HUES64 (cell line): ENCODE measurements at regions not wholly inside any gene's neighbourhood (a gene's known extent, or its start where the extent isn't known, plus 50 kb on each side); places are given as distances from the start of the nearest gene placed in this dataset.

ENCODE experiments used
- H3K27ac ChIP-seq: 2 replicates; pipeline ENCODE4 v1.7.0; 2013; ENCODE audit warnings: low read depth, low read length, inconsistent platforms
- H3K27me3 ChIP-seq: 2 replicates; pipeline ENCODE4 v1.6.1; 2013; ENCODE audit warnings: mild to moderate bottlenecking, low read length; ENCODE audit not compliant: insufficient read depth
- H3K36me3 ChIP-seq: 2 replicates; pipeline ENCODE4 v1.6.1; 2013; ENCODE audit warnings: mild to moderate bottlenecking, low read length; ENCODE audit not compliant: insufficient read depth
- H3K4me1 ChIP-seq: 2 replicates; pipeline ENCODE4 v1.6.1; 2013; ENCODE audit warnings: mild to moderate bottlenecking, low read length, moderate library complexity; ENCODE audit not compliant: insufficient read depth
- H3K4me3 ChIP-seq: 2 replicates; pipeline ENCODE4 v1.5.1; 2013; ENCODE audit warnings: mild to moderate bottlenecking, low read length, moderate library complexity
- H3K9ac ChIP-seq: 2 replicates; pipeline ENCODE4 v1.6.1; 2013; ENCODE audit warnings: mild to moderate bottlenecking, low read depth, low read length
- H3K9me3 ChIP-seq: 2 replicates; pipeline ENCODE4 v1.6.1; 2013; ENCODE audit warnings: low read depth, low read length; ENCODE audit not compliant: insufficient read depth
- WGBS: fragments of 150-250, 120-280 bp; methylation state at CpG from one replicate; pipeline ENCODE4 v1.1.7; 2013; ENCODE audit warnings: missing lambda C conversion rate; 5-methylcytosine and 5-hydroxymethylcytosine counted together

DNA sequence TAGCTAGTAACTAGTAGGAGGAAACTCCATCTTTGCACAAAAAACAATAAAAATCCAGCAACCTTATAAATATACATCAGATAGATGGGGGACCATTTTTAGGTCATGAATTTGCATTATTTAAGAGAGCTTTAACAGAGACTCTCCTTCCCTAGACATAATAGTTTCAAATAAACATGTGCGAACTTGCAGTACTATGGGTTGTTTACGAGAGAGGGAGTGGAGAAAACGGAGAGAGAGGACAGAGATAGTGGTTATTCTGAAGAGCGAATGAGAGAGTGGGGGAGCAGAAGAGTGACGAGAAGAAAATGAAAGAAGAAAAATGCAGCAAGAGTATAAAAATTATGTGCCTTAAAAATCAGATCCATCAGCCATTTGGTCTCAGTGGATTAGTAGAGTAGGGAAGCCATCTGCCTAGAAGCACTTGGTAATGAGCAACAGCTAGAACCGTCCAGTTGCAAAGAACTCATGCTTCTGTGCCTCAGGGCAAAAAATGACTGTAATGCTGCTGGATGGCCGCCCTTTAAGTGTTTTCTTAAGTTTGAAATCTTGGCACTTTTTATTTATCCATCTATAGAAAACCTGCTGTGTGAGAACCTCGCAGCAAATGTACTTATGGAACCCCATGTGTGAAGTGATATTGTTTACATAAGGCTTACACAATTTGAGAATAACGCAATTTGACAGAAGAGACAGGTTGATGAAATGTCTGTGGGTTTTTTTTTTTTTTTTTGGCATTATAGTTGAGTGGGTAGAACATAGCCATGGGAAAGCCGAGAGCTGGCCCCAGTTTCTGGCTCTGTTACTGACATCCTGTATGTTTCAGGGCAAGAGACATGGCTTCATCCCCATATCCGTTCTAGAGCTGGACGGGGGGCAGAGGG lies 95.6 kb upstream of the ZNF608 start:
- no peak overlapping the region for H3K27ac ChIP-seq
- H3K9ac ChIP-seq, result no peak overlapping the region
- peaks cover under 1% of the 10 kb centered on the region; the same call in 1 of the 2 replicates for H3K9me3 ChIP-seq
- H3K36me3 ChIP-seq, result no peaks in the 10 kb centered on the region
- H3K27me3 ChIP-seq, result no peaks in the 10 kb centered on the region
- no peaks in the 10 kb centered on the region for H3K4me1 ChIP-seq
- WGBS, result 92% methylated on average over 12 of the region's 12 CpGs
- H3K4me3 ChIP-seq, result no peak overlapping the region

DNA sequence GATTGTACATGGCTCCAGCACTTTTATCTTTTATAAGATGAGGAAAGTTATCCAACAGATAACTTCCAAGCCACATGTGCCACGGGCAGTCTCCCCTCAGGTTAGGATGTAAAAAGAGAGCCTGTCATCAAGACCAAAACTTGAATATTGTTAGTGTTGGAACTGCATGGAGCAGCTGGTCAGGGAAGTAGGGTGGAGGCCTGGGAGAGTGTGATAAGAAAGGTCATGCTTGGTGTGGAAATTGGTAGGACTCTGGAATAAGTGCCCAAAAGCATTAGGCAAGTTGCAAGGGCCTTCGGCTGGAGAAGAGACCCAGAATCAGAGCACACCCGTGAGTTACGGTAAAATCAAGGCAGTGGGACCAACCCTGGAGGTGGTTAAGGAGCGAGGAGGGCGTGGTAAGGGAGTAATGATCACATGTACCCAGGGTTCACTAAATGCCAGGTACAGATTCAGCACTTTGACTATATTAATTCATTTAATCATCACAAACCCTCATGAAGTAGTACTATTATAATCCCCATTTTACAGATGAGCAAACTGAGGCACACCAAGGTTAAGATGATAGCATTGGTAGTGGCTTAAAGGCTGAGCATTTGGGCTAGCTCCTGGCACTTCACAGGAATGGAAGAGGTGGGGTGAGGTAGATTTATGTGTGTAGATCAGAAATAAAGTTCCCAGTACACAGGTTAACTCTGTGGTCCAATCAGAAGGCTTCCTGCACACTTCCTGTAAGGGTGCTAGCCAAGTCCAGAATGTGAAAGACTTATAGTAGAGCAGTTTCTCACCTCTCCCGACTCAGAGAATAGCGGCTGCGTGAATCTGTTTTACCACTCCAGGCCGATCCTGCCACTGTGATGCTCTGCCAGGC lies 96.5 kb upstream of the ZNF608 start:
- H3K9ac ChIP-seq, result no peak overlapping the region
- no peaks in the 10 kb centered on the region for H3K27me3 ChIP-seq
- H3K36me3 ChIP-seq, result no peaks in the 10 kb centered on the region
- no peaks in the 10 kb centered on the region for H3K9me3 ChIP-seq
- 97% methylated on average over 10 of the region's 10 CpGs for whole genome bisulfite sequencing
- no peak overlapping the region for H3K27ac ChIP-seq
- no peak overlapping the region for H3K4me3 ChIP-seq
- H3K4me1 ChIP-seq, result no peaks in the 10 kb centered on the region

DNA sequence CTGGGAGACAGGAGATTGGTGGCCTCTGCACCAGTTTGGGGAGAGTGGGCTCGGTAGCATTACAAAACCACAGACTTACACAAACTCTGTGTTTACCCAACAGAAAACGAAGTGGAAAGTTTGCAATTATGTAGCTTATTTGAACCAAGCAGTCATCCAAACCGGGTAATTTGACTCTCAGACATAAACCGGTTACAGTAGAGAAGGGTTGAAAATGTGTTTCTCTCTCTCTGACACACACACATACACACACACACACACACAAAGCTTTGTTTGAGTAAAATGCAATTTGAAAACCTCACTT lies 97.1 kb upstream of the ZNF608 start:
- Histone ChIP-seq H3K4me1 (no peaks in the 10 kb centered on the region), H3K27ac (no peak overlapping the region), H3K9ac (no peak overlapping the region), H3K27me3 (no peaks in the 10 kb centered on the region), H3K36me3 (no peaks in the 10 kb centered on the region), H3K4me3 (no peak overlapping the region), H3K9me3 (no peaks in the 10 kb centered on the region)
- WGBS, result 87% methylated on average over 3 of the region's 4 CpGs

DNA sequence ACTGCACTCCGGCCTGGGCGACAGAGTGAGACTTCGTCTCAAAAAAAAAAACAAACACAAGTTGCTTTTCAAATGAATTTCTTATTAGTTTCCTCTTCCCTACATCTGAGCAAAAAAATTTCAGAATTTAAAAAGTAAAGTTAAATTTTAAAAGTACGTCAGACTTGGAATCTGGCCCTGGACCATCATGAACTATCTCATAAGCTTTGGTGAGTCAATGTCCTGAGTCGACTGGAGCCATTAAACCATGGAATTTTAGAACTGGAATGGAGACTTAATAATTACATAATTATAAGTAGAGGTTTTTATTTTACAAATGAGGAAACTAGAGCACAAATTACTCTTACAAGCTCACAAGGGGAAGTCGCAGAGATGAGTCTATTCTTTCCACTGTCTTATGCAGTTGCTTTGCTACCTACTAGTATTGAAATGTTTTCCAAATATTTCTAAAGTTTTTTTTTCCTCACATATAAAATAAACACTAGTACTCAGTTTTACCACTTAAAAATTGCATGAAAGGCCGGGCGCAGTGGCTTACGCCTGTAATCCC lies 98.0 kb upstream of the ZNF608 start:
- no peak overlapping the region for H3K4me3 ChIP-seq
- H3K27ac ChIP-seq, result no peak overlapping the region
- no peaks in the 10 kb centered on the region for H3K4me1 ChIP-seq
- WGBS, result 97% methylated on average over 8 of the region's 9 CpGs
- H3K36me3 ChIP-seq, result no peaks in the 10 kb centered on the region
- no peaks in the 10 kb centered on the region for H3K27me3 ChIP-seq
- no peaks in the 10 kb centered on the region for H3K9me3 ChIP-seq
- H3K9ac ChIP-seq, result no peak overlapping the region

DNA sequence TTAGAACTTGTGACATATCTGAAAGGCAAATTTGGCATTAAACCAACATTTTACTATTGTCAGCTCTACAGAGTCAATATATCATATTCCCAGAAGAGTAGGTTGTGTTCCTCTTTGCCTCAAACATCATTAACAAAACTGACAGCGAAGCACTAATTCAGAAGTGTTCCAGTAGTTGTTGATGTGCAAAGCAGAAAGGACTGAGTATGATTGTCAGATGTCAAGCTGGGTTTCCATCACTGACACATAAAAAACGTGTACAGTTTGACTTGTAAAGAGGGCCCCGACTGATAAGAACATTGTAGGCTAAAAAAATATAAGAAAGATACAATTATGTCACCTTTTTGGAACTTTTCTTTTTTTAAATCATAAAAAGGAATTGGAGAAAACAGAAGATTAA lies 101.5 kb upstream of the ZNF608 start:
- Histone ChIP-seq H3K27ac (no peak overlapping the region), H3K4me1 (no peaks in the 10 kb centered on the region), H3K4me3 (no peak overlapping the region), H3K9ac (no peak overlapping the region), H3K27me3 (no peaks in the 10 kb centered on the region), H3K9me3 (no peaks in the 10 kb centered on the region), H3K36me3 (no peaks in the 10 kb centered on the region)
- 87% methylated on average over 3 of the region's 3 CpGs for WGBS

DNA sequence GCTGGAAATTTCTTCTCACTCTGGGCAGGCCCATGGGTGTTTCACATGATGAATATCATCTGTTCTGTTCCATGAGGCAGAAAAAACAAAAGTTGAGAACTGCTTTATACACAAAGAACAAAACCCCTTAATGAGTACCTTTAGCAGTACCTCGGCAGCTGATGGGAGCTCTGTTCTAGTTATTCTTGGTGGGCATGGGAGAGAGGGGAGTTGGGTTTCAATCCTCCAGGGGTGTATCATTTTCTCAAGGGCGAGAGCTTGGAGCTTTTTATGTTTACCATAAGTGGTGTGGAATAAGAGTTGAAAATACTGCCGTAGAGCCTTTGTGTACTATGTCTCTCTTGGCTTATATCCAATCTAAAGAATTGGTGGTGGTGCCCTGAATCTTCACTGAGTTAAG lies 103.3 kb upstream of the ZNF608 start:
- WGBS, result 88% methylated on average over 3 of the region's 3 CpGs
- Histone ChIP-seq H3K27ac (no peak overlapping the region), H3K36me3 (no peaks in the 10 kb centered on the region)

DNA sequence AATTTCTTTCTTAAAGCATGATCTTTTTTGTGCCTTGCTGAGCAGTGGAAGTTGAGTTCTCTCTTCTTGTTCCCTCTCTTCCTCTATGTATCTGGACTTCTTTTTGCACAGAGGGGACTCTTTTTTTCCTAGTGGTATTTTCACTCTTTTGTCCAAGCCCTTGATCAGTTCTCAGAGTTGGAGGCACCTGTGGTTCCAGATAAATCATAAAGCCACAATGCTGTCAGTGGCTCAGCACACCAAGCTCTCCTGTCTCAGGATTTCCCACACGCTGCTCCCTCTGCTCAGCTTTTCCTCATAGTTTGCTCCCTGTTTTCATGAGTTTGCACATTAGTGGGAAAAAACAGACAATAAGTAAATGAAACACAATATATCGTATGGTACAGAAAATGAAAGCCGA lies 110.3 kb upstream of the ZNF608 start:
- H3K9me3 ChIP-seq, result no peaks in the 10 kb centered on the region
- H3K27me3 ChIP-seq, result no peaks in the 10 kb centered on the region
- 96% methylated on average over 3 of the region's 3 CpGs for WGBS
- H3K9ac ChIP-seq, result no peak overlapping the region
- H3K4me1 ChIP-seq, result no peaks in the 10 kb centered on the region
- no peaks in the 10 kb centered on the region for H3K36me3 ChIP-seq
- no peak overlapping the region for H3K4me3 ChIP-seq
- H3K27ac ChIP-seq, result no peak overlapping the region

More for the DNA sequence above, 103.3 kb upstream of the ZNF608 start:
- Histone ChIP-seq H3K9me3 (no peaks in the 10 kb centered on the region), H3K9ac (no peak overlapping the region), H3K4me1 (no peaks in the 10 kb centered on the region), H3K4me3 (no peak overlapping the region), H3K27me3 (no peaks in the 10 kb centered on the region)

DNA sequence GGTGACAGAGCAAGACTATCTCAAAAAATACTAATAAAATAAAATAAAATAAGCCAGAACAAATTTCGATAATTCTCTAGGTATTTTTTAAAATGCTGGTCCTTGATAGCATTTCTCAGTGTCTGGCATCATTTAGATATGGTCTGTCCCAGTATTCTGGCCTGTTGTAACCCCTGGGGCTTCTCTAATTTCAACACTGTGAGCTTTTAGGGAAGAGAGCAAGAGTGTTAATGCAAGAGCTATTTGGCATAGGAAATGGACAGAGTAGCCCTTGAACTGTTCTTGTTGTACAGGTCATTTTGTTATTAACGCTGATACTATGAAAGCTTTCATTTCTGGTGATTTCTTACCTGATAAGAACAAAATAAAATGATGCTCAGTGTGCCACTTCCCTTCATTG lies 112.2 kb upstream of the ZNF608 start:
- no peaks in the 10 kb centered on the region for H3K4me1 ChIP-seq
- no peak overlapping the region for H3K9ac ChIP-seq
- H3K36me3 ChIP-seq, result no peaks in the 10 kb centered on the region
- WGBS, result 89% methylated on average over 2 of the region's 2 CpGs
- no peak overlapping the region for H3K4me3 ChIP-seq
- H3K9me3 ChIP-seq, result no peaks in the 10 kb centered on the region
- no peak overlapping the region for H3K27ac ChIP-seq
- no peaks in the 10 kb centered on the region for H3K27me3 ChIP-seq

DNA sequence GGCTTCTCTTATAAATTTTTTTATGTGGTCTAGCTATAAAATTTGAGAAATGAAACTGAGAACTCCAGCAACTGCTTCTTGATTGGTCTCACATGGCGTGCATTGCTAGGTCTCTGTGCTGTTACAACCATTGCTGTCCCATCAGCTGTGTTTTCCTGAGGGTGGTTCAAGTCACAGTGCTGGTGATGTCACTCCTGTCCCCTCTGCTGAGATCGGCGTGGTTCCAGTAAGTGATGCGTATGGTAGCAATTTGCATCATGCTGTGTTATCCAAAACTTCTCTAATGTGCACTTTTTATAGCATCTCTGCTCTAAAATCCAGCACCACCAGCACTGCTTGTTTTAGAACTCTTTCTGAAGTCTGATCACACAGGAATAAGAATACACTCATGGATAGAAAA lies 112.6 kb upstream of the ZNF608 start:
- Histone ChIP-seq H3K36me3 (no peaks in the 10 kb centered on the region), H3K4me3 (no peak overlapping the region), H3K9me3 (no peaks in the 10 kb centered on the region), H3K4me1 (no peaks in the 10 kb centered on the region), H3K27me3 (no peaks in the 10 kb centered on the region), H3K9ac (no peak overlapping the region), H3K27ac (no peak overlapping the region)
- 95% methylated on average over 4 of the region's 4 CpGs for WGBS

DNA sequence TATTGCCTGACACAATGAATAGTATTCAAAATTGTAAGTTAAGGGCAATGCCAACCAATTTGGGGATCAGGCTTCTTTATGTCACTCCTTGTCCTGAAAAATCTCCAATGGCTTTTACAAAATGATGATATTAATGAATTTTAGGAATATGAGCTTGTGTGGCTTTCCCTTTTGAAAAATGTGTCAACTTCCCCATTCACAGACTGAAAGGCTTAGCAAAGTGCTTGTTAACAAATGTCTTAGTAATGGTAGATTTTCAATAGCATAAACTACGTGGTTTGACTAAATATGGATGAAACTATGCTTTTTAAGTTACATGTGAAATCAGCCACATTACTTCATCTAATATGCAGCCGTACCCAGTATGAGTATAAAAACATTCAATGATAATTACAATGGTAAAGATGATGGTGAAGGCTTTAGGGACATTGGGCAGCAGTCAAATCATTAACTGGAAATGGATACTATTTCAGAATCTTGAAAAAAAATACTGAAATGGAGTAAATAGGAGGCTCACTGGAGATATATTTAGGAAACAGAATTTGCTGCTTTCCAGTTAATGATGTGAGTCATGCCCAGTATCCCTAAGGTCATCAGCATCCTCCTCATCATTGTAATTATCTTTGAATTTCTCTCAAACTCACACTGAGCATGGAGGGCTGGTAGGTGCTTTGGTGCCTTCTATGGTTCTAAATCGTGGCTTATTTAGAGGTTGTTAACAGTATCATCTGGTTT lies 113.3 kb upstream of the ZNF608 start:
- H3K27ac ChIP-seq, result no peak overlapping the region
- no peaks in the 10 kb centered on the region for H3K9me3 ChIP-seq
- no peaks in the 10 kb centered on the region for H3K4me1 ChIP-seq
- H3K4me3 ChIP-seq, result no peak overlapping the region
- no peaks in the 10 kb centered on the region for H3K27me3 ChIP-seq
- 68% methylated on average over 3 of the region's 3 CpGs for WGBS
- no peaks in the 10 kb centered on the region for H3K36me3 ChIP-seq
- no peak overlapping the region for H3K9ac ChIP-seq

DNA sequence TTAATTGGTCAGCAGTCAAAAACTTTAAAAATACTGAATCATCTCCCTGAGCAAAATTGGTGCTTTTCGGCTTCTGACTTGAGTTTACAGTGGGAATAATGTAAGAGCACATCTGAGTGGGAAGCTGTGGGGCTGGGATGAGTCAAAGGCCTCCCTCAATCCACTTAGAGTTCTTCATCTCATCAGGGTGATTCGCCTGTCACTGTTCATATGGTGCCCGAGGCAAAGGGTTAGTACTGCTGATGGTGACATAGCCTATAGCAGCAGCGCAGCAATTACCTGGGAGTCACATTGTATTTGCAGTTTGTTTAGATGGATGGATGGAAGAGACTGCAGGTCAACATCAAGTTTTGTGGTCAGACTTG lies 113.8 kb upstream of the ZNF608 start:
- H3K9me3 ChIP-seq, result no peaks in the 10 kb centered on the region
- WGBS, result 80% methylated on average over 4 of the region's 4 CpGs
- H3K9ac ChIP-seq, result no peak overlapping the region
- H3K27me3 ChIP-seq, result no peaks in the 10 kb centered on the region
- H3K36me3 ChIP-seq, result no peaks in the 10 kb centered on the region
- no peak overlapping the region for H3K27ac ChIP-seq
- H3K4me1 ChIP-seq, result no peaks in the 10 kb centered on the region
- no peak overlapping the region for H3K4me3 ChIP-seq
